Smooth muscle cell (in vitro differentiated cells): ENCODE measurements at regions not wholly inside any gene's neighbourhood (a gene's known extent, or its start where the extent isn't known, plus 50 kb on each side); places are given as distances from the start of the nearest gene placed in this dataset.

Source experiments
- DNase-seq: peaks from one replicate; lab custom pipeline; 2025; ENCODE audit not compliant: unreplicated experiment; lab: John Stamatoyannopoulos, UW
- H2AFZ ChIP-seq: fragments of 200-600 bp; sonication (generic); 2 replicates; pipeline ENCODE4 v1.6.0; 2016; ENCODE audit warnings: antibody characterized with exemption, low read depth, mild to moderate bottlenecking
- H3F3A ChIP-seq: fragments of 200-600 bp; sonication (generic); 2 replicates; pipeline ENCODE4 v1.6.0; 2017; ENCODE audit warnings: antibody characterized with exemption, low read depth
- H3K27ac ChIP-seq: fragments of 200-600 bp; sonication (generic); 2 replicates; pipeline ENCODE4 v1.5.1; 2016; ENCODE audit warnings: low read depth, mild to moderate bottlenecking
- H3K27me3 ChIP-seq: fragments of 200-600 bp; sonication (generic); 2 replicates; pipeline ENCODE4 v1.6.1; 2016; ENCODE audit warnings: low read depth, mild to moderate bottlenecking
- H3K36me3 ChIP-seq: fragments of 200-600 bp; sonication (generic); 2 replicates; pipeline ENCODE4 v1.5.1; 2016; ENCODE audit warnings: low read depth
- H3K4me1 ChIP-seq: fragments of 200-600 bp; sonication (generic); 2 replicates; pipeline ENCODE4 v1.5.1; 2016; ENCODE audit warnings: low read depth
- H3K4me2 ChIP-seq: fragments of 200-600 bp; sonication (generic); 2 replicates; pipeline ENCODE4 v1.6.0; 2016; ENCODE audit warnings: mild to moderate bottlenecking
- H3K4me3 ChIP-seq: fragments of 200-600 bp; sonication (generic); 2 replicates; pipeline ENCODE4 v1.5.1; 2016; ENCODE audit warnings: mild to moderate bottlenecking
- H3K79me2 ChIP-seq: fragments of 200-600 bp; sonication (generic); 2 replicates; pipeline ENCODE4 v1.6.0; 2016; ENCODE audit warnings: low read depth, mild to moderate bottlenecking
- H3K9ac ChIP-seq: fragments of 200-600 bp; sonication (generic); 2 replicates; pipeline ENCODE4 v1.6.0; 2016; ENCODE audit warnings: low read depth
- H3K9me3 ChIP-seq: fragments of 200-600 bp; sonication (generic); replicated peaks from 2 replicates; pipeline ENCODE4 v1.5.1; 2016; ENCODE audit warnings: low read depth
- H4K20me1 ChIP-seq: fragments of 200-600 bp; sonication (generic); 2 replicates; pipeline ENCODE4 v1.6.0; 2016; ENCODE audit warnings: low read depth
- WGBS: methylation state at CpG from one replicate; pipeline ENCODE4 v1.1.7; 2016; ENCODE audit warnings: low lambda C conversion rate; 5-methylcytosine and 5-hydroxymethylcytosine counted together
- TF ChIP-seq, protein P1 (sequence below): fragments of 200-600 bp; sonication (generic); IDR thresholded peaks from 2 replicates; pipeline ENCODE4 v1.5.1; 2017; ENCODE audit warnings: borderline replicate concordance, mild to moderate bottlenecking, antibody characterized with exemption; ENCODE audit not compliant: insufficient read depth, poor library complexity, severe bottlenecking

DNA sequence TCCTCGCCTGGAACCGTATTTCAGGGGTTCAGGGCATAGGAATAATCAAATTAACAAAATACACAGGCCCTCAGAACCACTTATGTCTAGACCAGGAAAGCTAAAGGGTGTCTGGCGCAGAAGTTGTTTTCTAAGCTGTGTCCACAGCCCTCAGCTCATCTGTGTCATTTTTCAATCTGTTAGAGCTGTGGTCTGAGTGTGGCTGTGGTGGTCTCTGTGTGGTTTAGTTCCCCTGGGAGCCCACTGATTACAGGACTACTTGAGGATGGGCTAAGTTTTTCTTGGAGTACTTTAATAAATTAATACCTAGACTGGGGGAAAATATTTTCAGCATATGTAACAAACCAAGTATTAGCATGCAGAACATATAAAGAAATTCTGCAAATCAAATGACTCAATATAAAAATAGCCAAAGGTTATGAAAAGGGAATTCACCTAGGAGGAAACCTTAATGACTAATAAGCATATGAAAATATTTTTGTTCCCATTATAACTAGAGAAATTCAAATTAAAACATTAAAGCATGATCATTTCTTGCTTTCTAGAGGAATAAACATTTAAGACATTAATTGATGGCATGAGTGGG lies 186.3 kb downstream of the SATB1 start:
- TF ChIP-seq, protein P1, sequence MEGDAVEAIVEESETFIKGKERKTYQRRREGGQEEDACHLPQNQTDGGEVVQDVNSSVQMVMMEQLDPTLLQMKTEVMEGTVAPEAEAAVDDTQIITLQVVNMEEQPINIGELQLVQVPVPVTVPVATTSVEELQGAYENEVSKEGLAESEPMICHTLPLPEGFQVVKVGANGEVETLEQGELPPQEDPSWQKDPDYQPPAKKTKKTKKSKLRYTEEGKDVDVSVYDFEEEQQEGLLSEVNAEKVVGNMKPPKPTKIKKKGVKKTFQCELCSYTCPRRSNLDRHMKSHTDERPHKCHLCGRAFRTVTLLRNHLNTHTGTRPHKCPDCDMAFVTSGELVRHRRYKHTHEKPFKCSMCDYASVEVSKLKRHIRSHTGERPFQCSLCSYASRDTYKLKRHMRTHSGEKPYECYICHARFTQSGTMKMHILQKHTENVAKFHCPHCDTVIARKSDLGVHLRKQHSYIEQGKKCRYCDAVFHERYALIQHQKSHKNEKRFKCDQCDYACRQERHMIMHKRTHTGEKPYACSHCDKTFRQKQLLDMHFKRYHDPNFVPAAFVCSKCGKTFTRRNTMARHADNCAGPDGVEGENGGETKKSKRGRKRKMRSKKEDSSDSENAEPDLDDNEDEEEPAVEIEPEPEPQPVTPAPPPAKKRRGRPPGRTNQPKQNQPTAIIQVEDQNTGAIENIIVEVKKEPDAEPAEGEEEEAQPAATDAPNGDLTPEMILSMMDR: no peak
- Histone ChIP-seq H3K36me3 (no peaks in the 10 kb centered on the region), H3K9me3 (no peaks in the 10 kb centered on the region), H3K79me2 (no peaks in the 10 kb centered on the region), H3K4me1 (peaks cover 25% of the 10 kb centered on the region), H3K4me2 (no peak overlapping the region), H2AFZ (no peak overlapping the region), H4K20me1 (no peaks in the 10 kb centered on the region), H3K4me3 (no peak overlapping the region), H3F3A (peaks cover 3% of the 10 kb centered on the region), H3K9ac (no peak overlapping the region), H3K27ac (no peak overlapping the region), H3K27me3 (no peaks in the 10 kb centered on the region)
- WGBS: 84% methylated on average over 3 of the region's 3 CpGs
- no peak for DNase-seq

DNA sequence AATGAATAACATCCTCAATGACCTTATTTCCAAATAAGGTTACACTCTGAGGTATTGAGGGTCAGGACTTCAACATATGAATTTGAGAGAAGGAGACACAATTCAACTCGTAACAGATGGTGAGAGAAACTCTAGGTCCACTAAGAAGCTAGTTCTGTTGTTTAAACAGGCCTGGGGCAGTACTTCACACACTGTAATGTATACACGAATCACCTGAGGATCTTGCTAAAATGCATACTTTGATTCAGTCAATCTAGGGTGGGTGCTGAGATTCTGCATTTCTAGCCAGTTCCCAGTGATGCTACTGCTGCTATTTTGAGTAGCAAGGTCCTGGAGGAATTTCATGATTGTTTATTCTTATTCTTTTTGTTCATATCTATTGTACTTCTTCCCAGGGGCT lies 186.8 kb downstream of the SATB1 start:
- Histone ChIP-seq H3K4me2 (no peak overlapping the region), H3K27ac (no peak overlapping the region), H3K4me3 (no peak overlapping the region), H3K79me2 (no peaks in the 10 kb centered on the region), H2AFZ (no peak overlapping the region), H3K27me3 (no peaks in the 10 kb centered on the region), H4K20me1 (no peaks in the 10 kb centered on the region), H3K9me3 (no peaks in the 10 kb centered on the region), H3K36me3 (no peaks in the 10 kb centered on the region), H3K4me1 (peaks cover 25% of the 10 kb centered on the region), H3K9ac (no peak overlapping the region), H3F3A (peaks cover 3% of the 10 kb centered on the region)
- TF ChIP-seq, protein P1: no peak
- 85% methylated on average over 2 of the region's 2 CpGs for WGBS
- no peak for DNase-seq

DNA sequence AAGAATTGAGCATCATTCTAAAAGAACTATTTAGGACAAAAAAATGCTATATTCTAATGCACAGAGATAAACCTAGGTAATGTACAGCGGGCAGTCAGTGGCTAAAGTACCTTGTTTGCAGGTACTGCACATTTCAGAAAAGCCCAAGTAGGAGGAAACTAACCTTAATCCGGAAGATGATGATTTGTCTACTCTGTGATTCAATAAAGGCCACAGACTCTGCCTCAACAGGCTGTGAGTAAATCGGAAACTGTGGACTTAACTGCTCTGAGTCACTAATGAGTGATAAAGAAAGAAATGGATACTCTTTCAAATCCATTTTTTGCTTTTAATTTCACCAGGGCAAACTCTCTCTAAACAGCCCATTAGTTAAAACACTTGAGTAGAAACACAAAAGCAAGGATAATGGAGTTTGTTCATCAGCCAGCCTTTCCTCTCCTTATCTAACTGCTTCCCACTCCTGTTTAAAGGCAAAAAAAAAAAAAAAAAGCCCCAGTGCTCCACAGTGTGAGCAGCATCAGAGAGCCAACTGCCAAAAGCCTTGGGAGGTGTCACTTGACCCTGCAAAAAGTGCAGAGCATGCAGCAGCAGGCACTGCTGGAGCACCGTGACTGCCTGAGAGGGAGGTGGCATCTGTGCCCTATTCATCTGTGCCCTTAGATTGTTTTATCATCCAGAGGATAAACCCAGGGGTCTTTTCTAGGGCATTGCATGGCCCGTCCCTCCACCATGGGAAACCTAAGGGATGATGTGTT lies 187.7 kb downstream of the SATB1 start:
- H3K27ac ChIP-seq: peak overlapping the region; percentile 49
- no peak overlapping the region for H2AFZ ChIP-seq
- no peaks in the 10 kb centered on the region for H3K27me3 ChIP-seq
- no peaks in the 10 kb centered on the region for H3K79me2 ChIP-seq
- TF ChIP-seq, protein P1: no peak
- peaks cover 3% of the 10 kb centered on the region for H3F3A ChIP-seq
- H3K9ac ChIP-seq: no peak overlapping the region
- H3K4me3 ChIP-seq: no peak overlapping the region
- peaks cover 25% of the 10 kb centered on the region for H3K4me1 ChIP-seq
- no peaks in the 10 kb centered on the region for H3K36me3 ChIP-seq
- peak overlapping the region; percentile 49 for H3K4me2 ChIP-seq
- DNase-seq: no peak
- no peaks in the 10 kb centered on the region for H3K9me3 ChIP-seq
- H4K20me1 ChIP-seq: no peaks in the 10 kb centered on the region
- WGBS: 46% methylated on average over 5 of the region's 5 CpGs
